WTC11 (cell line): ENCODE measurements at regions not wholly inside any gene's neighbourhood (a gene's known extent, or its start where the extent isn't known, plus 50 kb on each side); places are given as distances from the start of the nearest gene placed in this dataset.

ENCODE experiments used
- CREM ChIP-seq: sonication (generic); formaldehyde crosslinking; IDR thresholded peaks from 2 replicates; pipeline ENCODE4 v1.8.1; 2022; ENCODE audit warnings: mild to moderate bottlenecking, missing genetic modification reagents, moderate library complexity
- JUN ChIP-seq: sonication (generic); formaldehyde crosslinking; IDR thresholded peaks from 2 replicates; pipeline ENCODE4 v1.8.0; 2023; ENCODE audit warnings: mild to moderate bottlenecking, missing genetic modification reagents
- KAT7 ChIP-seq: sonication (generic); formaldehyde crosslinking; IDR thresholded peaks from 2 replicates; pipeline ENCODE4 v1.8.1; 2023; ENCODE audit warnings: missing genetic modification reagents, mild to moderate bottlenecking, borderline replicate concordance
- RELA ChIP-seq: sonication (generic); formaldehyde crosslinking; IDR thresholded peaks from 2 replicates; pipeline ENCODE4 v1.8.1; 2022; ENCODE audit warnings: missing genetic modification reagents, mild to moderate bottlenecking, borderline replicate concordance
- USF2 ChIP-seq: sonication (generic); formaldehyde crosslinking; IDR thresholded peaks from 2 replicates; pipeline ENCODE4 v1.8.1; 2023; ENCODE audit warnings: mild to moderate bottlenecking, missing genetic modification reagents, moderate library complexity
- TF ChIP-seq, protein P1 (sequence below): fragments of 200-600 bp; IDR thresholded peaks from 2 replicates; pipeline ENCODE4 v1.8.0; 2022; ENCODE audit warnings: antibody characterized with exemption

GRCh38 chr20:60632391-60633262 is 619.4 kb upstream of the CDH4 start:
- TF ChIP-seq JUN (CRISPR knock-in tag) (no peak), KAT7 (CRISPR knock-in tag) (no peak), RELA (CRISPR knock-in tag) (no peak), USF2 (CRISPR knock-in tag) (no peak), CREM (CRISPR knock-in tag) (no peak)
- TF ChIP-seq, protein P1, sequence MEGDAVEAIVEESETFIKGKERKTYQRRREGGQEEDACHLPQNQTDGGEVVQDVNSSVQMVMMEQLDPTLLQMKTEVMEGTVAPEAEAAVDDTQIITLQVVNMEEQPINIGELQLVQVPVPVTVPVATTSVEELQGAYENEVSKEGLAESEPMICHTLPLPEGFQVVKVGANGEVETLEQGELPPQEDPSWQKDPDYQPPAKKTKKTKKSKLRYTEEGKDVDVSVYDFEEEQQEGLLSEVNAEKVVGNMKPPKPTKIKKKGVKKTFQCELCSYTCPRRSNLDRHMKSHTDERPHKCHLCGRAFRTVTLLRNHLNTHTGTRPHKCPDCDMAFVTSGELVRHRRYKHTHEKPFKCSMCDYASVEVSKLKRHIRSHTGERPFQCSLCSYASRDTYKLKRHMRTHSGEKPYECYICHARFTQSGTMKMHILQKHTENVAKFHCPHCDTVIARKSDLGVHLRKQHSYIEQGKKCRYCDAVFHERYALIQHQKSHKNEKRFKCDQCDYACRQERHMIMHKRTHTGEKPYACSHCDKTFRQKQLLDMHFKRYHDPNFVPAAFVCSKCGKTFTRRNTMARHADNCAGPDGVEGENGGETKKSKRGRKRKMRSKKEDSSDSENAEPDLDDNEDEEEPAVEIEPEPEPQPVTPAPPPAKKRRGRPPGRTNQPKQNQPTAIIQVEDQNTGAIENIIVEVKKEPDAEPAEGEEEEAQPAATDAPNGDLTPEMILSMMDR, result no peak
